Right lobe of liver (tissue), 4 donors: ENCODE measurements at regions not wholly inside any gene's neighbourhood (a gene's known extent, or its start where the extent isn't known, plus 50 kb on each side); places are given as distances from the start of the nearest gene placed in this dataset.

Experiments
- CTCF ChIP-seq, 4 donors: fragments of 200-600 bp in 3 of 4; fragments of 450-650 bp in 1 of 4; IDR thresholded peaks; one replicate each; pipeline versions ENCODE4 v1.5.1 to v1.8.0; 2016 to 2022; ENCODE audit warnings: antibody characterized with exemption in 4 of 4, mild to moderate bottlenecking in 2 of 4
- POLR2A ChIP-seq: fragments of 450-650 bp; IDR thresholded peaks from one replicate; pipeline ENCODE4 v1.6.1; 2017; ENCODE audit warnings: antibody characterized with exemption, mild to moderate bottlenecking
- donor health status: DM: no; HTN: no; CAD: no.
- donor health status: DM: no; HTN: no; CAD: no.
- donor health status: DM: no; HTN: yes; CAD: no.

- TF ChIP-seq CTCF (IDR thresholded peaks at IDR 0.05) (no peak), POLR2A (no peak)
Measured at GRCh38 chr2:49278561-49278960, 124.2 kb upstream of the FSHR start.
